Islet of Langerhans (tissue), 1 donor: ENCODE measurements at regions not wholly inside any gene's neighbourhood (a gene's known extent, or its start where the extent isn't known, plus 50 kb on each side); places are given as distances from the start of the nearest gene placed in this dataset.

Experiments used
- FAIRE-seq: peaks from one replicate; lab custom pipeline; 2011; peaks lifted over from hg19 to GRCh38; lab: Jason Lieb, UNC

DNA sequence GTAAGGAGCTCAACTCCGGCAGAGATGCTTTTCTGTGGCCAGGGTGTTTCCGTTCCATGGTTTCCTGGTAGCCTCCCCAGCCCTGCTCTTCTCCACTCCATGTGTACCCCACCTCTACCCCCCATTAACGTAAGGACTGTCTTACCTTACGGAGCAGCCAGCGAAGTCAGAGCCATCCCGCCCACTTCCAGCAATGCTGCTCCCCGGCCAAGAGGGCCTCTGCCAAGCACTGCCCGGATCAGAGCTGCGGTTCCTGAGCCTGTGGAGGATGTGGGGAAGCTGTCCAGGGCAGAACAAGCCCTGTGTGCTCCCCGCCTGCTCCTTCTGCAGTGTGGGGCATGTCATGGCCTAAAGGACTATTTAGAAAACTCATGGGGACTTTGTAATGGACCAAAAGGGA lies 261.2 kb downstream of the GADD45G start:
- FAIRE-seq: no peak

DNA sequence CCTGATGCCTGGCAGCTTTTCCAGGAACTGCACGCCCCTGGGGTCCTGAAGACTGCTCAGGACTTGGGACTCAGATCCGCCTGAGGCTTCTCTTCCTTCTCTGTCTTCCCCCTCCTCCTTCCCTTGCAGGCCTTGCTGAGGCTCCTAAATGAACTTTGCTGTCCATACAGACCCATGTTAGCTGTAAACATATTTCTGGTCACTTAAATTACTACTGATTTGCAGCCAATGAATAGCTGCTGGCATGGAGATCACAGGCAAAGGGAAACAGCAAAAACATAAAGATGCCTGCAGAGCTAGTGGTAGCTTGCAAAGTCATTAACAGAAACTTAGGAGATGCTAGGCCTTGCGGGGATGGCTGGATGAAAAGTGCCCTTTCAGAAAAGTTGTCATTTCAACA lies 261.9 kb downstream of the GADD45G start:
- no peak for FAIRE-seq

DNA sequence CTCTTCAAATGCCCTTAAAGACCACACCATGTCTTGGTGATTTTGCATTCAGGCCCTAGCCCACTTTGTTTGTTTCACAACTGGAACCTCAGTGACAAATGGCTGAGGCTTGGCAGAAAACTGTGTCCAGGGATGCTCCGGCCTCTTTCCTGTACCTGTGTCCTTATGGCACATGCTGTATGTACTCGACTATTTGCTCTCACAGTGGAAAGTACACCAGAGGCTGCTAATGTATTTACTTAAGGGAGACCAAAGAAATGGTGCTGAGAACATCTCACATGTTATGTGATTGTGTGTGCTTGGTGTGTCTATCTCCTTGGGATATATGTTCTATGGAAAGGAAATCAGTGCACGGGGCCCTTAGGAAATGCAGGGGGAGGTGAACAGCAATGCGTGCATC lies 263.3 kb downstream of the GADD45G start:
- no peak for FAIRE-seq

DNA sequence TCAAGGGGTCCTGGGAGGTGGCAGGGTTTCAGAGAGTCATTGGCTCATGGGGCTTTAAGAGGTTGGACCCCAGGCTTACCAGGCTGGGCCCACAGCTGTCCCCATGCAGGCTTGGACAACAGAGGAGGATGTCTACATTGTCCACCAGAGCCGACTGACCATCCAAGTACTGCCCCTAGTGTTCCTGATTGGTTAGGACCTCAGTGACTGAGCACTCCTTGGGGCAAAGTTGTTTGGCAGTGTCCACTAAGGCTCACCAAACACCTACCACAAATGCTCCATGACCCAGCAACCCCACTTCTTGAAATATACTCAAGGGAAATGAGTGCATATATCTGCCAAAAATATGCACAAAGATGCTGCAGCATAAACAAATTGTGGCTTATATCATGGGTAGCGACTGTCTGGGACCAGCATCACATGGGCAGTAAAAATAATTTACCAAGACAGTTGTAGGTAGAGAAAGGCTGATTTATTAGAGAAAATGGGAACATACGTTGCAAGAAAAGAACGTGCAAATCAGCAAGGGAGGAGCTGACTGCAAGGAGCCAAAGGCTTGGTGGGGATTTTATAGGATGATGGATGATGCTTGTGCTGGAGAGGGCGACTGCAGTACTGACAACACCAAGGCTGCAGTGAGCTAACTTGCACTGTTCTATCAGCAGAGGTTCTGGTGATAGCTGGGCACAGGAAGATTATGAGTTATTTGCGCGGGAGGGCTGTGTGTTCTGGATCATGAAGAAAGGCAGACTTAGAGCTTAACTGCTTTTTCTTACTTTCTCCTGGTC lies 265.2 kb downstream of the GADD45G start:
- no peak for FAIRE-seq

DNA sequence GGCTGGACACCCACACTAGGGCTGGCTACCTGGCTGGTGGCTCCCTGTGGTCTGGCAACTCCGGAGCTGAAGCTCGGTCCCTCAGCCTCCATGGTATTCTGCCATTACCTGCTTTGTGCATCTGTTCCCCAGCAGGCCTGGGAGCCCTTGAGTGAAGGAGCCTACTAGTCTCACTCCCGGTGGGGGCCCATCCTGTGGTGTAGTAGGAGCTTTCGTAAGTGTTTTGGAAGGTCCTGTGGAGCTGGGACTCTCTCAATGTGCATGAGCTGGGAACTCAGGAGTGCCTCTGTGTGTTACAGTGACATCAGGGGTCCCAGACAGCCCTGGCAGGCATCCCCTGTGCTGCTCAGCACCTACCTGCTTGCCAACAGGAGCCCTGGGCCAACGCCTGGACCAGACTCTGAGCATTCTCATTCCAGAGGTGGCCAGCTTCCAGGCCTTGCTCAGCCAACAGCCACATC lies 267.1 kb downstream of the GADD45G start:
- no peak for FAIRE-seq

DNA sequence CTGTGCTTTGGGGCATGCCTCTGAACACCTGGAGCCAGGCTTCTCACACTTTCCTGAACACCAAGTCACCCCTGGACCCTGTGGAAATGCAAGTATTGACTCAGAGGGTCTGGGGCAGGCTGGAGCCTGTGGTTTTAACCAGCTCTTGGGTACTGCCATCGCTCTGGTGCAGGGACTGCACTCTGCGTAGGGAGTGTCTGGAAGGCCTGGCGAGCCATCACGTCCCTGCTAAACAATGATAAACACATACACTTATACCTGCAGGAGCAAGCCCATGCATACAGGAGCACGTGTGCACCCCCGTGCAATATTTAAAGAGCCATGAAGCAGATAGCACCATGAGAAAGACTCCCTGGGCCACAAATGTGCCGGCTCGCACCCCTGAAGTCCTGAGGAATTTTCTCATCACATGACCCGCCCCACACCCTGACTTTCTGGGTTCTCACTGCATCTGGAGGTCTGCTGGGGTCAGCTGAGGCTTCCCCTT lies 267.7 kb downstream of the GADD45G start:
- FAIRE-seq: no peak

DNA sequence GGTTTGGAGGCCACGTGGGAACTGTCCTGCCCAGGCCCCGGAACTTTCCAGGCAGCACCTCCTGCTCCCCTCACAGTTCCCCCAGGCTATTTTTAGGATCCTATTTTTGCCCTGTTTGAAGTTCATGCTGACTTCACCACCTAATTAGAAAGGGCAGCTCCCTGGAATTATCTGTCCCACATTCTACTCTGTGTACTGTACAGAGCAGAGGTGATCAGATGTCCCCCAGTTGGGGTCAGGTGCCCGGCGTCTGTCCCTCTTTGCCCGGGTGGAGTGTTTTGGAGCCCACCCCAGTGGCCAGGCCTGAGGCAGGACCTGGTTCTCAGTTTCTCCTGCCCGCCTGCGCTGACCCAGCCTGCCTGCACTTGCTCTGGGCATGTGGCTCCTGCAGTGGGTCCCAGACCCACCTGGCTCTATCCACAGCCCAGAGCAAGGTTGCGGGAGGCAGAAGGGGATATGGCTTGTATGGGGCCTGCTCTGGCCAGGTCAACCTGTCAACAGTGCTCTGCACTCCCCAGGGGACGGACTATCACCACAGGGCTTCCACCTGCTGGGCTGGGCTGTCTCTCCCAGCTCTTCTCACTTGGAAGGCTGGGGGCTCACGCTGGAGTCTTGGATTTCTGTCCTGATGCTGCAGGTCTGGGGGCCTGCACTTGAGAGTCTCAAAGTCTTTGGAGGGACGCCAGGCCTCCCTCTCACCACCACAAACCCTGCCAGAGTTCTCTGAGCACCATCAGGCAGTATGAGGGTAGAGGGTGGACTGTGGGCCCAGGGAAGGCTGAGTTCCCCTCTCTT lies 268.3 kb downstream of the GADD45G start:
- FAIRE-seq: no peak

DNA sequence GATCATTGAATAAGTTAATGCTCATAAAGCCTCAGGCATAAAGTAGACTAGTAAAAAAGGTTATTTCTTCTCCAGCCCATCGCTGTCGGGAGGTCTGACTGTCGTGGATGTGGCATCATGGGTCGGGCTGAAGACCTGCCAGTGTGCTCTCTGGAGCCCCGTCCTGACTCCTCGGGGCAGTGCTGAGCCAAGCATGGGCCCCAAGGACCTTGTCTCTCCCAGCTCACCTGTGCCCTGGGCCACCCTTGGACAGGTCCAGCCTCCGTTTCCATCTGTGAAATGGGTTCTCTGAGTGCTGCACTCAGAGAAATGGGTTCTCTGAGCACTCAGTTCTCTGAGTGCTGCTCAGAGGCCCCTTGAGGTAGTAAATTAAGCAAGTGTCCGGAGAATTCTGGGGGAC lies 269.0 kb downstream of the GADD45G start:
- FAIRE-seq: no peak

DNA sequence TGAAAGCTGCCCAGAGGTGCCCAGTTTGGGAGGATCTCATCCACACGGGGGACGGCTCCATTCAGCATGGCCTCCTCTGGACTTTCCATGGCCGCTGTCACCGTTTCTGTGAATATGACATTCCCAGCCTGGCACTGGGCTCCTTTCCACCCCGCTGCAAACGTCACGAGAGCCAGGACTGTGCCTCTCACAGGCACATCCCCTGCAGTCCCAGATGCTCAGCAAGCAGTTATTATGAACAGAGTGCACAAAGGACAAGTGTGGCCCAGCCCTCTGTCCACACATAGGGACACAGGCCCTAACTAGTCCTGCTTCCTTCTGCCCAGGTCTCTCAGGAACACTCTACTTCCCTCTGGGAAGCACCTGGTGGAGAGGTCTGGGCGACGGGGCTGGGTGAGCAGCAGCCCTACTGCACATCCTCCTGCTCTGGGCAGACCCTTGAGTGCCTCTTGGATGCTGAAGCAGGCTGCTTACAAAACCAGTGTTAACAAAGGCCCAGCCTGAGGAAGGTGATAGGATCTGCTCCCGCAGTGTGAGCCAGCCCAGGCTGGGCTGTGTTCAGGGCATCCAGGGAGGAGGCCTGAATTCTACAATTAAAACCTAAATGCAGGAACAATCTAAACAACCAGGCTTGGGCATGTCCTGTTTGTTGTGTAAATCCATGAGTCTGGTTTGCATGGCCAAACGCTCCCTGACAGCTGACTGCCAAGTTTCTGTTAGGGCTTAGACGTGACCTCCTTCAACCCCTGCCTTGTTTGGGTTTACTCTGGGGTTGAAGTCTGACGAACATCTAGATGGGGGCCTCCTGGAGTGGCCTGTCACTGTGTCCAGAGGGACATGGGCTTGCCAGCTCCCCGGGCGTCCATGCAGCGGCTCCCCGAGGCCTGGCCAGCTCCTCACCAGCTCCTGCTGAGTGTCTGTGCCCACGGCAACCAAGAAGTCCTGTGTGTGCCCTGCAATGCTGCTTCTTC lies 269.8 kb downstream of the GADD45G start:
- no peak for FAIRE-seq

DNA sequence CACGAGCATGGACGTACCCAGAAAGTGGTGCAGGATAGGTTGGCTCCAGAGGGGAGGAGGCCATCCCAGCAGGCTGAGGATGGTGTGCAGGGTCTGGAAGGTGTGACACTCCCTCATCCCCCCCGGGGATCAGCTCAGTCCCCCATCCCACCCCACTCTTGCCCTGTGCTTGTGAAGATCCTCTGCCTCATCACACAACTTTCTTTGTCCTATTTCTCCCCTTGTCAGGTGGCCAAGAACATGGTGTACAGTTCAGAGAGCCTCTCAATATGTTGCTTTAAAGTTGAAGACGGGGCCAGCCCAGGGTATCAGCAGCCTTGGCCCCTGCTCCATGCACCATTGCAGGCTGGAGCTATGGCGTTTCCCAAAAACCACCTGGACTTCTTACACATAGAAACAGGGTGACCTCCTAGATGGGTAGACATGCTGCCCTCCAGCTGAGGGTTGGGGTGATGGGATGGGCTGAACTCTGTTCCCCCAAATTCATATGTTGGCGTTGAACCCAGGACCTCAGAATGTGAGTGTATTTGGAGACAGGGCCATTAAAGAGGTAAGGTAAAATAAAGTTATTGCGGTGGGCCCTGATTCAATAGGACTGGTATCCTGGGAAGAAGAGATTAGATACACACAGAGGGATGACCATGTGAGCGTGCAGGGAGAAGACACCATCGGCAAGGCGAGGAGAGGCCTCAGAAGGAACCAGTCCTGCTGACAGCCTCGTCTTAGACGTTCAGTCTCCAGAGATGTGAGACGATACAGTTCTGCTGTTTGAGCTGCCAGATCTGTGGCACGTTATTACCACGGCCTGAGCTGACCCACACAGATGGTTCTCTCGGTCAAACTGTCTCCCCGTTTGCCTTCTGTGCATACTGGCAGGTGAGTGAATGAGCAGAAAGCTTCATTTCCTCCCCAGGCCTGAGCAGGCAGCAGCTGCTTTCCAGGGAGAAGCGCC lies 272.5 kb downstream of the GADD45G start:
- no peak for FAIRE-seq

DNA sequence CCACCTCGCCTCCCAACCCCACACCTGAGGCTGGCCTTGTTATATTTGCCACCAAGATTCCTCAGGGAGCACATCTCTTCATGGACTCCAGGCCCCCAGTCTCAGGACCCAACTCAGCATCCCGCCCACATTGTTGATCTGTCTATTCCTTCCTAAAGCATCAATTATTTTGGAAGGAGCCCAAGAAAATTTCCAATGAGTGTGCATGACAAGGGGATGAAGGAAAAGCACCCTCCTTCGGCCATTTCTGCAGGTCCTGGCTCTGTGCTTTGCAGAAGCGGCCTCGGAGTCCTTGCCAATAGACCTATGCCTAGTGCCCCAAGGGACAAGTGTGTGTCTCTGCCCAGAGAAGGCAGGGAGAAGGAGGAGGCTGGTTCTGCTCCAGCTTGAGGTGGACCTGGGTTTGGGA lies 273.2 kb downstream of the GADD45G start:
- FAIRE-seq: no peak

DNA sequence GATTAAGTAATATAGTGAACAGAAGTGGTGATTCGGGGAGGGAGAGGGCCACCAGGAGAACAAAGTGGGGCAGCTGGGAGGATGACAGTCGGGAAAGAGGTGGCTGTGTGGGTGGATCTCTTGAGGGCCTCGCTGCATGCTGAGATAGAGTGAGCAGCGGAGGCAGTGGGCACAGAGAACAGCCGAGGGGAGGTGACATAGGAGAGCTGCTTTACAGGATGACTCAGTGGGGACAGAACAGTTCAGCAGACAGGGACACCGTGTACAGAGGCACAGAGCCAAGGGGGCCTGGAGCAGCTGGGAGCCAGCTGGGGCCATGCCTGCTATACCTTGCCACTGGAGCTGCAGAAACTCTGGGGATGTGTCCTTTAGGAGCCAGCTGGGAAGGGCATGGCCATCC lies 273.9 kb downstream of the GADD45G start:
- no peak for FAIRE-seq

DNA sequence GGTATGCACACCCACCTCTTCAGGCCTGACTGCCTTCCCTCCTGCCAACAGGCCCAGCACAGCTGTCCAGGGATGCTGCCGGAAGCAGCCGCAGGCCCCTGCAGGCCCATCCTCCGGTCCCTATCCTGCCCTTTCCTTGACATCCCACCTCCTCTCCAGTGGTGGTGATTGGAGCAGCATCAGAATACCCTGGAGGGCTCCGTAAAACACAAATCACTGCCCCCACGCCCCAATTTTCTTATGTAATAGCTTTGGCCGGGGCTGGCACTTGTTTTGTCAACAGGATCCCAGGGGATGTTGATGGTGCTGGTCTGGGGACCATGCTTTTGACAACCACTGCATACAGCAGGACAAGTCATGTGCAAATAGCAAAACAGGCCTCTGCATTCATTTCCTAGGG lies 274.5 kb downstream of the GADD45G start:
- no peak for FAIRE-seq

DNA sequence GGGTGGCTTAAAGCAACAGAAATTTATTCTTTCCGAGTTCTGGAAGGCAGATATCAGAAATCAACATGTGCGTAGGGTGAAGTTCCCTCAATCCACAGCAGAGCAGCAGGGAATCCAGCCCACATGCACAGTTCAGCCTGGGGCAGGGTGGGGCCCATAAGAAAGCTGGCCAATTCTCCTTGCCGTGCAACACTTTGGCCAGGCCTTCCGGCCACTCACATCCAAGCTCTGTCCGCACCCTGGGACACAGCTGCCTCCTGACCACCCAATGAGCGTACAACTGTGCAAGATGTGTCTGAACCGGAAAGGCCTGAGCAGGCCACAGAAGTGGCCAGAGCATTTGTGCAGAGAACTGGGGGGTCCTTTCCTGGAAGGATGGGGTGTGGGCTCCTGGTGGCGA lies 274.9 kb downstream of the GADD45G start:
- no peak for FAIRE-seq

DNA sequence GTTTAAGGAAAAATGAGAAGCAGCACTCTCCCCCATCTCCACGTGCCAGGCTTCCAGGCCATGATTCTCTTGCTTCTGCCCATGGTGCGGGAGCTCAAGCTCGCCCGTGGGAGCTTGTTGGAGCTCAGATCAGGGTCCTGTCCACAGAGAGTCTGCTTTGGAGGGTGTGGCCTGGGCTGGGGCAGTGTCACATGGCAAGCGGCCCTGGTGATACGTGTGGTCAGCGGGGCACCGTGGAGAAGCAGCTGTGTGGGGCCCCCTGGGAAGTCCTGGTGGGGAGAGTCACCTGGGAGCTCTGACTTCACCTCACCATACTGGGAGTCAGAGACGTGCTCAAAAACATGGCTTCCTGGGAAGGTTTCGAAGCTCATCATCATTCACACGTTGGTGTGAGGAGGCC lies 275.3 kb downstream of the GADD45G start:
- FAIRE-seq: no peak

DNA sequence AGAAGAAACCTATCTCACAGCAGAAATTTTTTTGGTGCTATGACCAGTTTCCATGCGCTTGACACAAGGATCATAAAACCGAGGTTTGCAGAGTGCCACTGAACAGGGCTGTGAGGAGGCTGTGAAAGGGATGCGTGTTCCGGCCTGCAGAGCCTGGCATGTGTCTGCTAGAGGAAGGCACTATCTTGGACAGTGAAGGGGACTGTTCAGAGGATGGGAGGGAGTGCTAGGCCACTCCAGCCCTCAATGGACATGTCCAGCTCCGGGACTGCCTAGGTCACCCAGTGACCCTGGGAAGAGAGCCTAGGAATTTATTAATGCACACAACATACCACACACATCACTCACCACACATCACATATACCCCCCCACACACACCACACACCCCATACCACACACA lies 275.9 kb downstream of the GADD45G start:
- FAIRE-seq: no peak

DNA sequence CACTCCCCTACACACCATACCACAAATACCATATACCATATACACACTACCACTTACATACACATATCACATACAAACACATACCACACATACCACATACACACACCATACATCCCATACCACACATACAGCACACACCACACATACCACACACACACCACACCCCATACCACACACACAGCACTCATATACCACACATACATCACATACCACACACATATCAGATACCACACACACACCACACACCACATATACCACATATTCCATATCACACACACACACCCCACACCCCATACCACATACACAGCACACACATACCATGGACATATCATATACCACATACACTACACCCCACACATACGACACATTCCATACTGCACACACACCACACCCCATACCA lies 276.6 kb downstream of the GADD45G start:
- no peak for FAIRE-seq

DNA sequence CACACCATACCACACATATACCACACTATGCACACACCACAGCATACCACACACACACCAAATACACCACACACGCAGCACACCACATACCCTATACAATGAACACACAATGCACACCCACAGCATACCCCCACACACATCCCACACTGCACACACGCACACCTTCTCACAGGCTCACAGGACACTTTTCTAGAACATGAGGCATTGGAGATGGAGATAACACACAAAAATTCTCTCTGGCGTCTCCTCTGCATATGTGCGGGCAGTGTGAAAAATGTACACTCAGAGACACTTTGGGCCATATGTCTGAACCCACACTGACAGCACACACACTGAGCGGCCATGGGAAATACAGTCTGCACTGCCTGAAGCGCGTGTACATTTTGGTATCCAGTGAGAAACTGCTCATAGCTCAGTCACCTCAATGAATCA lies 278.1 kb downstream of the GADD45G start:
- no peak for FAIRE-seq

DNA sequence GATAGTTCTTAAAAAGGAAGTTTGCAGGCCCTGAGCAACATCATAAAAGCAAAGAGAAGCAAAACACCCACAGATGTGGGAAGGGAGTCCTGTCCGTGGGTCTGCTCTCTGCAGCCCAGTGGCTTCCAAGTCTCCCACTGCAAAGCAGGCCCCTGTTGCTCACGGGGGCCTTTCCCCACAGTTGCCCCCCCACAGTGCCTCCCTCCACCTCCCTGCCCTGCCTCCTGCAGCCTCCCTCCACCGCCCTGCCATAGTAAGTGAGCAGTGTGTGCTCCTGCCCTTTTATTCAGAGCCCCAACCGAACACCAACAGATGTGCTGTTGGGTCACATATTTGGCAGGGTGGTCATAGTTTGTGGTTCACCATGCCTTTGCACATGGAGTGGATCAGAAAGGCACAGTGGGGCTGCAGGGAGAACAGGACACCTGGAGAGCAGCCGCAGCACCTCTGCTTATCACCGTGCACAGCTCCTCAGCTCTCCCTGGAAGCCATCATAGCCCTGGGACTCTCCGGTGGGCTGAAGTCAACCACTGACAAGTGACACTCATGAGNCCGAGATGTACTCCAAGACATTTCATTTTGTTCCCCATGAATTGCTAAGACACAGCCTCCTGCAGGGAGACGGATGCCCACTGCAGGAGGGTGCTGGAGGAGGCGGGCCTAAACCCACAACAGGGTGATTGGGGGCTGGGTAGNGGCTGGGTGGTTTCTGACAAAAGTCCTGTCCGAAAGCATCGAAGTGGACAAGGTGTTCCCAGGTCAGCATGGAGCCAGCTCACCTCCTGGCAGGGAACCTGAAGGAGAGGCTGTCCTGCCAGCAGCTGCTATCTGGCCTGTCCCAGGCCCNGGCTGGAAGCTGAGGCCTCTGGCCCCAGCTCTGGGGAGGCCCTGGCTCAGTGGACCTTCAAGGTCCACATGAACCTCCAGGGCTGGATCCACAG lies 278.9 kb downstream of the GADD45G start:
- FAIRE-seq: no peak
